Thyroid gland (tissue), 4 donors: ENCODE measurements at regions not wholly inside any gene's neighbourhood (a gene's known extent, or its start where the extent isn't known, plus 50 kb on each side); places are given as distances from the start of the nearest gene placed in this dataset.

Experiments
- CTCF ChIP-seq, 6 experiments: fragments of 200-600 bp in 3 of 6; fragments of 450-650 bp in 3 of 6; sonication (generic) in 3 of 6; IDR thresholded peaks; one replicate each; pipeline ENCODE4 v1.5.1; 2016 to 2019; ENCODE audit warnings: antibody characterized with exemption in 6 of 6, mild to moderate bottlenecking in 2 of 6, inconsistent platforms in 1 of 6, moderate library complexity in 1 of 6
- POLR2A ChIP-seq, 2 donors: fragments of 450-650 bp; IDR thresholded peaks; one replicate each; pipeline ENCODE4 v1.6.1; 2017; ENCODE audit warnings: antibody characterized with exemption in 2 of 2, mild to moderate bottlenecking in 2 of 2, moderate library complexity in 1 of 2

GRCh38 chr13:97077341-97077740 lies 83.1 kb upstream of the OXGR1 start:
- TF ChIP-seq CTCF (IDR thresholded peaks at IDR 0.05) (no peak), POLR2A (IDR thresholded peaks at IDR 0.05) (no peak)
